GM21515 (cell line): ENCODE measurements at regions not wholly inside any gene's neighbourhood (a gene's known extent, or its start where the extent isn't known, plus 50 kb on each side); places are given as distances from the start of the nearest gene placed in this dataset.
"Not testable (repeated sequence)": the region's sequence is repeated elsewhere in the genome, so short reads cannot be mapped to it uniquely, and the experiment has no call there.

ENCODE experiments used
- ATAC-seq: cut with Tn5 transposase; IDR thresholded peaks from one replicate; pipeline ENCODE4 v1.9.1; 2021; ENCODE audit not compliant: unreplicated experiment

DNA sequence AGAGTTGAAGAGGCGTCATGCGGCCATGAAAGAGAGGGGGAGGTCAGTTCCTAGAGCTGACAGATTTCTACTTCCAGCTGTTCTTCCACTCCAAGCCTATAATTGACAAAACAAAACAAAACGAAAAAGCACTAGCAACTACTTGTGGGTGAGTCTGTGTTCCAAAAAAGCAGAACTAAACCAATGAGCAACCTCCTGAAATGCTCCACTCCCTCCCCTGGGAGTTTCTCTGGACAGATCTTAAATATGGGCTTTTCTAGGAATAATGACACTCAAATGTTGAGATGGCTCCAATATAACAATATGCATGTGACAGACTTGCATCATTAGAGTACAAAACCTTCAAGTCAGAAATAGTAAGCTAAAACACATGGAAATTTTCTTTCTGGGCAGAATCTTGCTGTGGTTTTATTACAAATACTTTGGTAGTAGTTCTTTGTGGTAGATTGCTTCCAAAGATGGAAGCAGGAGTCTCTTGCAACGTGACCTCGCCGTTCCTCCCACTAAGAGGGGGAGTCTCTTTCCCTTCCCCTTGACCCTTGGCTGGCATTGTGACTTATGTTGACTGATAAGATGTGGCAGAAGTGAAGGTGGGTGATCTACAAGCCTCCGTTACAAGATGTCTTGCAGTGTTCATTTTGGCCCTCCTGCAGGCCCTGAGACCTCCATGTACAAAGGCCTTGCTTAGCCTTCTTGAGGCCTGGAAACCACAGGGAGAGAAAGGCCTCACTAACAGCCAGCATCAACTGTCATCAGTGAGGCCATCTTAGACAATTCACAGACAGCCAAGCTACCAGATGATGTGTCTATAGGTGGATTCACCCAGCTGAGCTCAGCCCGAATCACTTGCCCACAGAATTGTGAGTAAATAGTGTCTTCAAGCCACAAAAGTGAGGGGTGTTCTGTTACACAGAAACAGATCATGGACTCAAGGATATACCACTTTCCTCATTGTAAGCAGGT lies 173.1 kb upstream of the RFC3 start:
- no peak for ATAC-seq

DNA sequence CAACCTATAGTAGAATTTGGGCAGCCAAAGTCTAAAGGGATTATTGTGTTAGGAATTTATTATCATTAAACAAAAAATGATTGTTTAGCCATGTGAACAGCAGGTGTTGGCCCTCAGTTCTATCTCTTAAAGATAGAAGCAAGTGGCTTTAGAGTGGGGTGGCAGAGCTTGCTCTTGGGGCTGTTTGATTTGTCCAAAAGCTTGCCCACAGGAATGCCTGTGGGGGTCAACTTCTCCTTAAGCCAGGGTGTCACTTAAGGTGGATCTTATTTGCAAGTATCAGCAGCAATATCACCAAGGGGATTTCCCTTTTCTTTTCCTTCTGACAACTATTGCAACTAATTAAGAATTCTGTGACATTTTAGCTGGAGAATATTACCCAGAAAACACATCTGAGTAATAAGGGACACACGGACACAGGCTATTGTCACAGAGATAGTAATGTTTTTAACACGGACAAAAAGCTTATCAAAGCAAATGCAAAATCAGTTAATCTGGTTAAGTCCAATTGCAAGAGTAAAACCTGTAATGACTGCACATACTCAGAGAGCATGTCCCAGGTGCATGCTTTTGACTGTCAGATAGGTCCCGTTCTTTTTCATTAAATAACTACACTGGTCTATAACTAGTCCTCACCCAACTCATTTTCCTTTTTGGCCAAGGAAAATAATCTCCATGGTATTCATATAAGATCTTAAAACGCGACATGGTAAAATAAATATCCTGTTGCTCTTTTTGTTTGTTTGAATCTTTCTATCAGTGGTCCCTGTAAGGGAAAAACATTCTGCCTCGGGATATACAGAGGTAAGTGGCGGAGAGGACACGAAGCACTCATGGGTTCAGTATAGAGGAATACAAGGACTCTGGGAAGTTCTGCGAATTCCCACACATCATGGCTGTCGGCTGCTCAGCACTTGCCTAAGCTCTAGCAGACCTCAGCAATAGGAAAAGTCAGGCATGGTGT lies 172.1 kb upstream of the RFC3 start:
- no peak for ATAC-seq

DNA sequence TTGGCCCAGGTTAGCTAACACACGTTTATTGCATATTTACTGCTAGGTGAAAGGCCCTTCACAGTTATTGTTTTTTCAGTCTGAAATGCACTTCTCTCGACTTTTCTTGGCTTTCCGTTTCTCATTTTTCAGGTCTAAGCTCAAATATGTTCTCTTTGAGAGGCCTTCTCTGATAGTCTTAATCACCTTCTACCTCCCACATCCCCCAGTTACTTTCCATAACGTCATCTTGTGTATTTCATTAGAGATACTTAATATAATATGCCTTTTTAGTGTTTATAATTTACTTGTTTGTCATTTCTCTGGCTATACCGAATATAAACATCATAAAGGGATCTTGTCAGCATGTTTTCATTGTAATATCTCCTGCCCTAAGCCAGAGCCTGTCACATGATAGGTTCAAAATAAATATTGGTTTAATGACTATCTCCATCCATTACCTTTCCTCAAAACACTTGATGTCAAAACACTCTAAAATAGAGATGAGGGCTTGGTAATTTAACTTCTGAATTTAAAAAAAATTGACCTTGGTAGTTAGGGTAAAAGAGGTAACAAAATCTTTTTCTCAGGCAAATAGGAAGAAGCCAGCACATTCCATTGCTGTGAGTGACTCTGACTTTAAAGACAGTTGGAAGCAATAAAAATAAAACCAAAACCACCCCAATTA lies 168.6 kb upstream of the RFC3 start:
- ATAC-seq = no peak

DNA sequence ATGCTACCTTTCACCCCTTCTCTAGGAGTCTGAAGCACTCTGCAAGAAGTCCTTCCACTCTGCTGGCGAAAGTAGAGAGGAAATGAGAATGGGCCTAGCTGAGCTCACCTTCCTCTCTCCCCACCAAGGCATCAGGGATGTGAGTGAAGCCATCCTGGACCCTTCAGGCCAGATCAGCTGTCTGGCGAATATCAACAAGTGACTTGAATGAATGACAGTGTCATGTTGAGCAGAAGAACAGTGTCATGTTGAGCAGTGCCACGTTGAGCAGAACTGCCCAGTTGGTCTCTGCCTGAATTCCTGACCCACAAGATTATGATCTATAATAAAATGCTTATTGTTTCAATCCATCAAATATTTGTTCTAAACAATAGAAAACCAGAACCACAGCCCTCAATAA lies 166.2 kb upstream of the RFC3 start:
- ATAC-seq = no peak

DNA sequence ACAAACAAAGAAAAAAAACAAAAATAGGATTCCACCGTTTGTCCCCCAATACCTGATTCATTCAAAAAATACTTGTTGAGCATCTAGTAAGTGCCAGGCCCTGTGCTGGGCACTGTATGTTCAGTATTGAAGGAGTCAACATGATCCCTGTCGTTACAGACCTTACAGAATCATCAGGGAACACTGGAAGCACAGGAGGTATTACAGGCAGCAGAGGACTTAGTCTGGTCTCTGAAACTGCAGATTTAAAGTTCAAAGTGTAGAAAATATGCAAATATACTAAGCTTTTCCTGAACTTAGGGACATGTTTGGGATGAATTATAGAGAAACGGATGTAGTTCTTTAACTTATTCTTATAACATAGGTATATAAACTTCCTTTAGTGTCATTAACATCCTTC lies 160.7 kb upstream of the RFC3 start:
- ATAC-seq = no peak

DNA sequence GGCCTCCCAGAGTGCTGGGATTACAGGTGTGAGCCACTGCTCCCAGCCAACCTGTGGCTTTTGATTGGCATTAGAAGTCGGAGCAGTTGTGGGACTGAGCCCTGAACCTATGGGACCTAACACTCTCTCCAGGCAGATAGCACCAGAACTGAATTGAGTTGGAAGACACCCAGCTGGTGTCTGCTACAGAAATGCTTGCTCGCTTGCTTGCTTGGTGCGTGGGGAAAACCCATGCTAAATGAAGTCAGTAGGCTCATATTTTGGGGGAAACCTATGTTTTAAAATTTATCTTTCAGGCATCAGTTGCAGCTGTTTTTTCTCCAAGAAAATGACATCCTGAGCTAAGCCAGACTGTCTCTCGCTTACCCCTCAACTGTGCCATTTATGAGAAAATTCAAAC lies 158.5 kb upstream of the RFC3 start:
- no peak for ATAC-seq

GRCh38 chr13:33659894-33660293 lies 158.1 kb upstream of the RFC3 start:
- no peak for ATAC-seq

DNA sequence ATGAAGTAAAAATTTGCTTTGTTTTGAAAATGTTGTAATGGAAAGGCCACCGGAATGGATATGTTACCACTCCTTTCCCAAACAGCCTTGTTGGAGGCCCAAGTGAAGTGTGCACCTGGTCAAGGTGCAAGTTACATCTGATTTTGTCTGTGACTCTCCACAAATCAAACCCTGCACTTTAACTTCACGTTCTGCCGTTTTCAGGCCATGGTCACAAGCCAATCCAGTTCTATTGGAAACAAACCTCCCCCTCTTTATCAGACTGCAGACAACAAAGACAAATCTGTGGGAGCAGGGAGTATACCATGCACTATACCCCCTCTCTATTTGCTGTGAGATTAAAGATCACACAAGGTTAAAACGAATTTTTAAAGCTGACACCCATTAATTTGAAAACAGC lies 155.6 kb upstream of the RFC3 start:
- no peak for ATAC-seq

DNA sequence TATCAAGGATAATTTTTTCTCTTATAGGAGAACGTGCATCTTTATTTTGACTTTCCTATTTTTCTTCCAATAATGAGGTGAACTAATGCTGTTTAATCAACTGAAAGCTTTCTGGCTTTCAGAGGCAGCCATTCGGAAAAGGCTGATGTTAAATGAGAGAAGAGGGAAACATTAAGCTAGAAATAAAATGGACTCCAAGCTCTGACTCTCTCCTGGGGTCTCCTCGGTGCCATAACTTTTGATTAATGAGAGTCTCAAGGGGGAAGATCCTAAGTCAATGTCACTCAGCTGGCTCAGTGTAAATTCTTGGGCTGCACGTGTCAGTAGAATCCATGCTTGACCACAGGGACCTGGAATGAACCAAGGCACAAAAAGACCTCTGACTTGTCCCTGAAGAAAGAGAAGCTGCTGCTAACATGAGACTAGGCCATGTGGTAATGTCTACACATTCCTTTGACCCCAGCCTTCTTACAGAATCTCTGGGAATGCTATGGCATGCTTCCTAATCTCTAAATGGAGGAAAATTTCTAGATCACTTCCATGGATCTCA lies 152.2 kb upstream of the RFC3 start:
- ATAC-seq = no peak

DNA sequence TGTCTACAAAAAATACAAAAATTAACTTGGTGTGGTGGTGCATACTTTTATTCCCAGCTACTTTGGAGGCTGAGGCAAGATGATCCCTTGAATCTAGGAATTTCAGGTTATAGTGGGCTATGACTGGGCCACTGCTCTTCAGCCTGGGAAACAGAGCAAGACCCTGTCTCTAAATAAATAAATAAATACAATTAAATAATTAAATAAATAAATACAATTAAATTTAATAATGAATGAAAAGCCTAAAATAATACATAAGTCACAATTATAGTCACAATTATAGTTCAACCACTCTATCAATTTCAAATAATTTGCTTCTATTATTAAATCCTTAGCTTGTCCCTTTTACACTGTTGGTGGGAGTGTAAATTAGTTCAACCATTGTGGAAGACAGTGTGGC lies 146.4 kb upstream of the RFC3 start:
- no peak for ATAC-seq

DNA sequence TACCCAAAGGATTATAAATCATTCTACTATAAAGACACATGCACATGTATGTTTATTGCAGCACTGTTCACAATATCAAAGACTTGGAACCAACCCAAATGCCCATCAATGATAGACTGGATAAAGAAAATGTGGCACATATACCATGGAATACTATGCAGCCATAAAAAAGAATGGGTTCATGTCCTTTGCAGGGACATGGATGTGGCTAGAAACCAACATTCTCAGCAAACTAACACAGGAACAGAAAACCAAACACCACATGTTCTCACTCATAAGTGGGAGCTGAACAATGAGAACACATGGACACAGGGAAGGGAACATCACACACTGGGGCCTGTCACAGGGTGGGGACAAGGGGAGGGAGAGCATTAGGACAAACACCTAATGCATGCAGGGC lies 145.9 kb upstream of the RFC3 start:
- ATAC-seq = not testable (repeated sequence)

- no peak for ATAC-seq
Measured at GRCh38 chr13:33676045-33676989, 141.6 kb upstream of the RFC3 start.

GRCh38 chr13:33677215-33677614 lies 140.7 kb upstream of the RFC3 start:
- no peak for ATAC-seq

- ATAC-seq = no peak
Measured at GRCh38 chr13:33678084-33678483, 139.9 kb upstream of the RFC3 start.

GRCh38 chr13:33678906-33679657 lies 138.9 kb upstream of the RFC3 start:
- peak; percentile 93 for ATAC-seq

DNA sequence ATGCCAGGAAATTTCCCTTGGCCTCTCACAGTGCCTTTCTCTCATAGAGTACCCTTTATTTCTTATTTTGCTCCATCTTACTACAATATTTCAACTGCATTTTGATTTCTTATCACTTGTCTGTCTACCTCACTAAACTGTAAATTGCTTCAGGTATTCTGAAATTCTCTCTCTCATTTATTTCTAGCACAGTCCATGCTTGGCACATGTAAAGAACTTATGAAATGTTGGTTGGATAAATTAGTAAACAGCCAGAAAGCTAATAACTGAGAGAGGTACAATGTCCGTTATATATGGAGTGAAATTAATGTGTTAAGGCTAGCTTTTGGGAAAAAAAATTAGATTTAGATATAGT lies 138.3 kb upstream of the RFC3 start:
- ATAC-seq = no peak

DNA sequence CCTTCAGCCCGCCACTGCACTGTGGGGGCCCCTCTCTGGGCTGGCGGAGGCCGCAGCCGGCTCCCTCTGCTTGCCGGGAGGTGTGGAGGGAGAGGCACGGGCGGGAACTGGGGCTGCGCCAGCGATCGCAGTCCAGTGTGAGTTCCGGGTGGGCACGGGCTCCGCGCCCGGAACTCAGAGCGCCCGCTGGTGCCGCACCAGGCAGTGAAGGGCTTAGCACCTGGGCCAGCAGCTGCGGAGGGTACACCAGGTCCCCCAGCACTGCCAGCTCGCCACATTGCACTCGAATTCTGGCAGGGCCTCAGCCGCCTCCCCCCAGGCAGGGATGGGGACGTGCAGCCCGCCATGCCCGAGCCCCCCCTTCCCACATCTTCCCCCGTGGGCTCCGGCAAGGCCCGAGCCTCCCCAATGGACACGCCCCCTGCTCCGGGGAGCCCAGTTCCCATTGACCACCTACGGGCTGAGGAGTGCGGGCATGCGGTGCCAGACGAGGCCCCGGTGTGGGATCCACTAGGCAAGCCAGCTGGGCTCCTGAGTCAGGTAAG lies 135.9 kb upstream of the RFC3 start:
- no peak for ATAC-seq

GRCh38 chr13:33682646-33683045 lies 135.3 kb upstream of the RFC3 start:
- ATAC-seq = not testable (repeated sequence)

DNA sequence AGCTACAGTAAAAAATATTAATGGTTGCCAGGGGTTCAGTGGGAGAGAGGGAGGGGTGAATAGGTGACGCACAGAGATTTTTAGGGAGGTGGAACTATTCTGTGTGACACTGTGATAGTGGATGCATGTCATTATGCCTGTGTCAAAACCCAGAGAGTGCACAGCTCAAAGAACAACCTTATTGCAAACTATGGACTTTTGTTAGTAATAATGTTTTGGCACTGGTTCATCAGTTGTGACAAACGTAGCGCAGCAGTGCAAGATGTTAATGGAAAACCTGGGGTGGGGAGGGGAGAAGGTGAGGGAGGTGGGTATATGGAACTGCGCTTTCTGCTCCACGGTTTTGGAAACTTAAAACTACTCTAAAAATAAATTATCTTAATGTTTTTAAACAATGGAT lies 134.6 kb upstream of the RFC3 start:
- no peak for ATAC-seq
